KMS-11 (cell line): ENCODE measurements at regions not wholly inside any gene's neighbourhood (a gene's known extent, or its start where the extent isn't known, plus 50 kb on each side); places are given as distances from the start of the nearest gene placed in this dataset.

Source experiments
- H2AFZ ChIP-seq: fragments of 200-600 bp; sonication (generic); 2 replicates; pipeline ENCODE4 v1.6.1; 2016; ENCODE audit warnings: antibody characterized with exemption, mixed run types, low read depth
- H3K27ac ChIP-seq: fragments of 200-600 bp; sonication (generic); 2 replicates; pipeline ENCODE4 v1.6.1; 2016; ENCODE audit warnings: mild to moderate bottlenecking, mixed run types
- H3K27me3 ChIP-seq: fragments of 200-600 bp; sonication (generic); 2 replicates; pipeline ENCODE4 v1.6.1; 2017; ENCODE audit warnings: mild to moderate bottlenecking, low read depth, mixed run types, moderate library complexity; ENCODE audit not compliant: insufficient read depth
- H3K36me3 ChIP-seq: fragments of 200-600 bp; sonication (generic); 2 replicates; pipeline ENCODE4 v1.6.1; 2017; ENCODE audit warnings: mild to moderate bottlenecking, mixed run types; ENCODE audit not compliant: insufficient read depth
- H3K4me1 ChIP-seq: fragments of 200-600 bp; sonication (generic); 2 replicates; pipeline ENCODE4 v1.6.1; 2016; ENCODE audit warnings: mild to moderate bottlenecking, low read depth, mixed run types; ENCODE audit not compliant: poor library complexity, severe bottlenecking
- H3K4me2 ChIP-seq: fragments of 200-600 bp; sonication (generic); 2 replicates; pipeline ENCODE4 v1.7.0; 2016; ENCODE audit warnings: mild to moderate bottlenecking, mixed run types
- H3K4me3 ChIP-seq: fragments of 200-600 bp; sonication (generic); IDR thresholded peaks from 2 replicates; pipeline ENCODE4 v1.6.1; 2017; ENCODE audit warnings: low read depth, low read length, mixed read lengths; ENCODE audit not compliant: insufficient read depth
- H3K79me2 ChIP-seq: fragments of 200-600 bp; sonication (generic); 2 replicates; pipeline ENCODE4 v1.6.1; 2016; ENCODE audit warnings: low read depth, mixed run types; ENCODE audit not compliant: insufficient read depth
- H3K9ac ChIP-seq: fragments of 200-600 bp; sonication (generic); 2 replicates; pipeline ENCODE4 v1.6.1; 2016; ENCODE audit warnings: mild to moderate bottlenecking, mixed run types
- H4K20me1 ChIP-seq: fragments of 200-600 bp; sonication (generic); 2 replicates; pipeline ENCODE4 v1.6.1; 2016; ENCODE audit warnings: mild to moderate bottlenecking, mixed run types; ENCODE audit not compliant: insufficient read depth
- TF ChIP-seq, protein P1 (sequence below): fragments of 200-600 bp; sonication (generic); conservative IDR thresholded peaks from 2 replicates; pipeline ENCODE4 v1.6.1; 2017; ENCODE audit warnings: low read depth, mild to moderate bottlenecking, antibody characterized with exemption, low read length, moderate library complexity, mixed read lengths

DNA sequence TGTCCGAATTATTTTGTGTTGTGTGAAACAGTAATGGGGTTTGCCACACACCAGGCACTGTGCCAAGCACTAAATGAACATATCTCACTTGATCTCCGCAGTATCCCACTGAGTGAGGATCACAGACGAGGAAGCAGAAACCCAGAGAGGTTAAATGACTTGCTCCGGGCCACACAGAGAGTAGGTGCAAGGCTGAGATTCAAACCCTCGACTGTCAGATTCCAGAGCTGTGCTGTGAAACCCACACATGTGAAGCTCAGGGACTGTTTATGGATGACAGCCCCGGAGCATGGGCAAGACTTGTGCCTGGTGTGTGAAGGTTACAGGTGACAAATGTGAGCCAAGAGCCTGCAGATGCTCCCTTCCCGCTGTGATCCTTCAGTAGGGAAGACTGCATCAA, 87.8 kb upstream of the SIRPA start:
- Histone ChIP-seq H3K27me3 (no peaks in the 10 kb centered on the region), H3K27ac (no peak overlapping the region), H3K4me2 (no peak overlapping the region), H3K36me3 (no peaks in the 10 kb centered on the region), H4K20me1 (no peaks in the 10 kb centered on the region), H3K79me2 (no peaks in the 10 kb centered on the region), H3K9ac (no peak overlapping the region), H3K4me3 (no peak overlapping the region), H3K4me1 (no peaks in the 10 kb centered on the region), H2AFZ (no peak overlapping the region)
- TF ChIP-seq, protein P1, sequence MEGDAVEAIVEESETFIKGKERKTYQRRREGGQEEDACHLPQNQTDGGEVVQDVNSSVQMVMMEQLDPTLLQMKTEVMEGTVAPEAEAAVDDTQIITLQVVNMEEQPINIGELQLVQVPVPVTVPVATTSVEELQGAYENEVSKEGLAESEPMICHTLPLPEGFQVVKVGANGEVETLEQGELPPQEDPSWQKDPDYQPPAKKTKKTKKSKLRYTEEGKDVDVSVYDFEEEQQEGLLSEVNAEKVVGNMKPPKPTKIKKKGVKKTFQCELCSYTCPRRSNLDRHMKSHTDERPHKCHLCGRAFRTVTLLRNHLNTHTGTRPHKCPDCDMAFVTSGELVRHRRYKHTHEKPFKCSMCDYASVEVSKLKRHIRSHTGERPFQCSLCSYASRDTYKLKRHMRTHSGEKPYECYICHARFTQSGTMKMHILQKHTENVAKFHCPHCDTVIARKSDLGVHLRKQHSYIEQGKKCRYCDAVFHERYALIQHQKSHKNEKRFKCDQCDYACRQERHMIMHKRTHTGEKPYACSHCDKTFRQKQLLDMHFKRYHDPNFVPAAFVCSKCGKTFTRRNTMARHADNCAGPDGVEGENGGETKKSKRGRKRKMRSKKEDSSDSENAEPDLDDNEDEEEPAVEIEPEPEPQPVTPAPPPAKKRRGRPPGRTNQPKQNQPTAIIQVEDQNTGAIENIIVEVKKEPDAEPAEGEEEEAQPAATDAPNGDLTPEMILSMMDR, result no peak

DNA sequence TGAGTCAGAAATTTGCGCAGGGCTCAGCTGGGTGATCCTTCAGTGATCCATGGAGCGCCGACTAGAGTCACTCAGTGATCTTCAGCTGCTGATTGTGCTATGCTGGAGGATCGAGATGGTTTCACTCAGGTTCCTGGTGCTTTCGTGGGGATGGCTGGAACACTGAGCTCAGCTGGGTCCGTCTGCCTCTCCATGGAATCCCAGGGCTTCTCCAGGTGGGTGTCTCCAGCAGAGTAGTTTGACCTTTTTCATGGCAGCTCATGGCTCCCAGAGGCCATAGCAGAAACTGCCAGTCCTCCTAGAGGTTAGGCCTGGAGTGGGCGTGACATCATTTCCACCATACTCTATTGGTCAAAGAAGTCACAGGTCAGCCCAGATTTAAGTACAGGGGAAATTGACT, 88.8 kb upstream of the SIRPA start:
- no peak overlapping the region for H3K4me2 ChIP-seq
- H3K9ac ChIP-seq, result no peak overlapping the region
- H4K20me1 ChIP-seq, result no peaks in the 10 kb centered on the region
- no peak overlapping the region for H2AFZ ChIP-seq
- no peaks in the 10 kb centered on the region for H3K36me3 ChIP-seq
- H3K4me3 ChIP-seq, result no peak overlapping the region
- no peak overlapping the region for H3K27ac ChIP-seq
- H3K27me3 ChIP-seq, result no peaks in the 10 kb centered on the region
- H3K4me1 ChIP-seq, result no peaks in the 10 kb centered on the region
- H3K79me2 ChIP-seq, result no peaks in the 10 kb centered on the region
- TF ChIP-seq, protein P1, result no peak

DNA sequence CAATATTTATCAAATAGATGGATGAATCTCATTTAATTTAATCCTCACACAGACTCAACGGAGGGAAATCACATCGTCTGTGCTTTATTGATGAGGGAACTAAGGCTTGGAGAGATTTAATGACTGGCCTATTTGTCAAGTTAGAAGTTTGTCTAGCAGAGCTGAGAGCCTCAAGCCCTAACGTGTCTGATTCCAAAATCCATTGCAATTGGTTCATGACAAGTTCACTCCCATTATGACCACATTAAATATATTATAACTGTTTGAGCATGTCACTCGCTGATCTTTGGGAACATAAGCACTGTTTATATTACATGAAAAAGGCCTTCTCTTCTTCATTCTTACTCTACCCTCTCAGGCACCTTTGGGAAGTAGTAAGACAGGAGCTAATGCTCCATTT, 89.4 kb upstream of the SIRPA start:
- TF ChIP-seq, protein P1, result no peak
- H3K9ac ChIP-seq, result no peak overlapping the region
- H3K4me2 ChIP-seq, result no peak overlapping the region
- no peak overlapping the region for H3K4me3 ChIP-seq
- H2AFZ ChIP-seq, result no peak overlapping the region
- H3K27me3 ChIP-seq, result no peaks in the 10 kb centered on the region
- no peaks in the 10 kb centered on the region for H3K4me1 ChIP-seq
- H3K36me3 ChIP-seq, result no peaks in the 10 kb centered on the region
- H3K27ac ChIP-seq, result no peak overlapping the region
- H4K20me1 ChIP-seq, result no peaks in the 10 kb centered on the region
- H3K79me2 ChIP-seq, result no peaks in the 10 kb centered on the region

DNA sequence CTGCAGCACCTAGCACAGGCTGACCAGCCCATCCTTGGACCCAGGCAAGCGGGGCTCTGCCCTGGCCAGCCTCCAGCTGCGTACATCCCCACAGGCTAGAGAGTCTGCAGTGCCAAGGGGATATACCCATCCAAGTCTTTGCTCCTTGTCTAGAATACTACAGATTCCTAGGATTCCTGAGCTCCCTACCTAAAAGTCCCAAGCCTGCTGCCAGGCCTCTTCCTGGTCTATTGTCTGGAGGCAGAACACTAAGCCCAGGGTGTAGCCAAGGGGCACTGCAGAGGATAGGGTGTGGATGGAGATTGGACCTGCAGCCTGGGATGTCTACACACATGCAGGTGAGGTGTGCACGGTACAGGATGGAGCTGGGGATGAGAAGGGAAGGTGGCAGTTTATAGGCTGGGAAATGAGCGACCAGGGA, 90.0 kb upstream of the SIRPA start:
- Histone ChIP-seq H3K27ac (no peak overlapping the region), H4K20me1 (no peaks in the 10 kb centered on the region), H3K79me2 (no peaks in the 10 kb centered on the region), H3K4me1 (no peaks in the 10 kb centered on the region), H3K36me3 (no peaks in the 10 kb centered on the region), H3K4me3 (no peak overlapping the region), H3K27me3 (no peaks in the 10 kb centered on the region), H3K9ac (no peak overlapping the region), H3K4me2 (no peak overlapping the region), H2AFZ (no peak overlapping the region)
- TF ChIP-seq, protein P1, result no peak
